ENCODE measurements at regions not wholly inside any gene's neighbourhood (a gene's known extent, or its start where the extent isn't known, plus 50 kb on each side); places are given as distances from the start of the nearest gene placed in this dataset.

DNA sequence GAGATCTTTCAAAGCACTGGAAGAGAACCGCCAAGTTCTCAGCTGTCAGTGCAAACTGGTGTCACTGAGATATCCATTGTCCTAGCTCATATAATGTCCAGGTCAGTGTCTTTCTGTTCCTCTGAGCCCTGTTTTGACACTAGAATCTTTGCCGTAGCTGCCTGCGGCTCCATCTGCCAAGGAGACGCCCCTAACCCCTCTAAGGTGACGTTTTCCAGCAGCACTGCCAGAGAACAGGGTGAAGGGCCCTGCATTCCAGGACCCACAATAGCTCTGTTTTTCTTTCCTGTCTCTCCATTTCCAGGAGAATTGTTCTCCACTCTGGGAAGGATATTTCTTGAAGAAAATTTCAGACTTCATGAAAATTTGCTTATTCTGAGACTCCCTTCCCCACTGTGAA, 181.7 kb upstream of the SLC39A10 start:
- H3K36me3 ChIP-seq: no peaks in the 10 kb centered on the region
- no peak overlapping the region for H3K27ac ChIP-seq
- TF ChIP-seq, protein P1, sequence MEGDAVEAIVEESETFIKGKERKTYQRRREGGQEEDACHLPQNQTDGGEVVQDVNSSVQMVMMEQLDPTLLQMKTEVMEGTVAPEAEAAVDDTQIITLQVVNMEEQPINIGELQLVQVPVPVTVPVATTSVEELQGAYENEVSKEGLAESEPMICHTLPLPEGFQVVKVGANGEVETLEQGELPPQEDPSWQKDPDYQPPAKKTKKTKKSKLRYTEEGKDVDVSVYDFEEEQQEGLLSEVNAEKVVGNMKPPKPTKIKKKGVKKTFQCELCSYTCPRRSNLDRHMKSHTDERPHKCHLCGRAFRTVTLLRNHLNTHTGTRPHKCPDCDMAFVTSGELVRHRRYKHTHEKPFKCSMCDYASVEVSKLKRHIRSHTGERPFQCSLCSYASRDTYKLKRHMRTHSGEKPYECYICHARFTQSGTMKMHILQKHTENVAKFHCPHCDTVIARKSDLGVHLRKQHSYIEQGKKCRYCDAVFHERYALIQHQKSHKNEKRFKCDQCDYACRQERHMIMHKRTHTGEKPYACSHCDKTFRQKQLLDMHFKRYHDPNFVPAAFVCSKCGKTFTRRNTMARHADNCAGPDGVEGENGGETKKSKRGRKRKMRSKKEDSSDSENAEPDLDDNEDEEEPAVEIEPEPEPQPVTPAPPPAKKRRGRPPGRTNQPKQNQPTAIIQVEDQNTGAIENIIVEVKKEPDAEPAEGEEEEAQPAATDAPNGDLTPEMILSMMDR (IDR thresholded peaks at IDR 0.05): no peak
- no peak for TF ChIP-seq POLR2AphosphoS5 (IDR thresholded peaks at IDR 0.05)
- TF ChIP-seq EP300 (IDR thresholded peaks at IDR 0.05): no peak
- no peak for TF ChIP-seq POLR2A (IDR thresholded peaks at IDR 0.05)
- 74 to 75% methylated on average over 5 of the region's 5 CpGs for WGBS, 2 donors
- intact Hi-C loops (cut with DNase I): no loop called here
- no peaks in the 10 kb centered on the region for H3K27me3 ChIP-seq
- no peak for DNase-seq
- H3K4me3 ChIP-seq: no peak overlapping the region
- no peaks in the 10 kb centered on the region for H3K9me3 ChIP-seq
- no peaks in the 10 kb centered on the region for H3K4me1 ChIP-seq

DNA sequence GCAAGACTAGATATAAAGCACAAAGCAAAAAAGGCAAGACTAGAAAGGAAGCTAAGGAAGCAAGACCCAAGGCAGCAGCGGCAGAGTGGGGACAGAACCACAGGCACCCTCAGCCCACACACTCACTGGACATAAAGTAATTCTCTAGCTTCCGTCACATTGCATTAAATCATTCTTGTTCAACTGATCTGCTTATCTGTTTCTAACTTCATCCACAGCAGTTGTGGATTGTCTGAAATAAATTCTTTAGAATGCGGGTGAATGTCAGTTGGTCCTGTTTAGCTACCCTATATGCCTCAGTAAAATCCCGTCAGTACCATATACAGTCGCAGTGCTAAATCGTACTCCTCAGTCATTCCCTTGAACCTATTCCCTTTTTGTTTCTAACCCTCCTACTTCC, 183.2 kb upstream of the SLC39A10 start:
- 77 to 94% methylated on average over 6 of the region's 6 CpGs for WGBS, 2 donors
- intact Hi-C loops (cut with DNase I): no loop called here
- TF ChIP-seq, protein P1 (IDR thresholded peaks at IDR 0.05): no peak
- TF ChIP-seq POLR2AphosphoS5 (IDR thresholded peaks at IDR 0.05) (no peak), EP300 (IDR thresholded peaks at IDR 0.05) (no peak)

DNA sequence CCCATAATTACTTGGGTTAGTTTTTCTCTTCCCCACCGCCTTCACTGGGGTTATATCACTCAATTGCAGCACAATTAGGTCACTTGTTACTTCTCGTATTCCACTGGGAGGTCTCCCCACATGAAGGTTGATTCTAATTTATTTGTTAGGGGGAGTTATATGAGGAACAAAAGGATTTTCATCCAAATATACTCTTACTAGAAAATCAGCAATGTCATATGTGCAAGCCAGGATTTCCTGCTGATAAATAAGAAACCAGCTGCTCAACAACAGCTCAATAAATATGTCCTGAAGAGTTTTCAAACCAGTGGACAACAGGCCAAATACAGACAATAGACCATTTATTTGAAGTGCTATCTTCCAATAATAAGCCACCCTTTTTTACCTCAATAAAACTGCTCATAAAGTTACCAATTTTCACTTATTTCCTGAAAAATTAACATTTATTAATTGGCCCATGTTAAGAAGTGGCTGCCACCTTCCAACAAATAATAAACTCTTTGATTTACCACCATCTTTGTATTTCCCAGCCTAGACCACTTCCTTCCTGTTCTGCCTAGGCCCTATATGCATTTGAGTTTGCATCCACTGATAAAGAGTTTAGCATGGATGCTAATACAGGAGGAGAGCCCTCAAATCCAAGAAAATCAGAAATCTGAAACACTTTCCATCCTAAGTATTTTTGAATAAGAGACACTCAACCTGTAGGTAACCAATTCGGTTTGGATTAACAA, 184.4 kb upstream of the SLC39A10 start:
- intact Hi-C loops (cut with DNase I): no loop called here
- Histone ChIP-seq H3K27ac (no peak overlapping the region), H3K9me3 (no peaks in the 10 kb centered on the region), H3K27me3 (no peaks in the 10 kb centered on the region), H3K36me3 (no peaks in the 10 kb centered on the region), H3K4me3 (no peak overlapping the region), H3K4me1 (no peaks in the 10 kb centered on the region)
- DNase-seq: no peak
- TF ChIP-seq POLR2A (IDR thresholded peaks at IDR 0.05) (no peak), EP300 (IDR thresholded peaks at IDR 0.05) (no peak), POLR2AphosphoS5 (IDR thresholded peaks at IDR 0.05) (no peak)
- TF ChIP-seq, protein P1 (IDR thresholded peaks at IDR 0.05): no peak
- 73 to 86% methylated on average over 3 of the region's 3 CpGs for WGBS, 2 donors

More for the DNA sequence above, 183.2 kb upstream of the SLC39A10 start:
- no peaks in the 10 kb centered on the region for H3K36me3 ChIP-seq
- no peaks in the 10 kb centered on the region for H3K9me3 ChIP-seq
- H3K27me3 ChIP-seq: no peaks in the 10 kb centered on the region
- no peak for DNase-seq
- no peak overlapping the region for H3K27ac ChIP-seq
- no peak overlapping the region for H3K4me3 ChIP-seq
- H3K4me1 ChIP-seq: no peaks in the 10 kb centered on the region

DNA sequence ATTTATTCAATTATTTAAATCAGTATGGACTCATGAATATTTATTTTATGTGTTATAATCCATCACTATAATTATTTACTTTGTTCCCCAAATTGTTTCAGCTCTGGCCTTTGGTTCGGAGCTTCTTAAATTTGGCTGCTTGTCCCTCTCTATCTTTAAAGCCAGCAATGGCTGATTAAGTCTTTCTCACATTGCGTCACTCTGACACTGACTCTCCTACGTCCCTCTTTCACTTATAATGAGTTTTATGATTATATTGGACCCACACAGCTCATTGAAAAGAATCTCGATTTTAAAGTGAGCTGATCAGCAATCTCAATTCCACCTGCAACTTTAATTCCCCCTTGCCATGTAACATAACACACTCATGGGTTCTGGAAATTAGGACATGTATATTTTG, 185.2 kb upstream of the SLC39A10 start:
- no peak for DNase-seq
- no peaks in the 10 kb centered on the region for H3K27me3 ChIP-seq
- intact Hi-C loops (cut with DNase I): no loop called here
- H3K27ac ChIP-seq: no peak overlapping the region
- 84 to 89% methylated on average over 4 of the region's 4 CpGs for WGBS, 2 donors
- no peak overlapping the region for H3K4me3 ChIP-seq
- no peaks in the 10 kb centered on the region for H3K9me3 ChIP-seq
- H3K4me1 ChIP-seq: no peaks in the 10 kb centered on the region
- H3K36me3 ChIP-seq: no peaks in the 10 kb centered on the region
- TF ChIP-seq POLR2A (IDR thresholded peaks at IDR 0.05) (no peak), POLR2AphosphoS5 (IDR thresholded peaks at IDR 0.05) (no peak)
- TF ChIP-seq, protein P1 (IDR thresholded peaks at IDR 0.05): no peak

DNA sequence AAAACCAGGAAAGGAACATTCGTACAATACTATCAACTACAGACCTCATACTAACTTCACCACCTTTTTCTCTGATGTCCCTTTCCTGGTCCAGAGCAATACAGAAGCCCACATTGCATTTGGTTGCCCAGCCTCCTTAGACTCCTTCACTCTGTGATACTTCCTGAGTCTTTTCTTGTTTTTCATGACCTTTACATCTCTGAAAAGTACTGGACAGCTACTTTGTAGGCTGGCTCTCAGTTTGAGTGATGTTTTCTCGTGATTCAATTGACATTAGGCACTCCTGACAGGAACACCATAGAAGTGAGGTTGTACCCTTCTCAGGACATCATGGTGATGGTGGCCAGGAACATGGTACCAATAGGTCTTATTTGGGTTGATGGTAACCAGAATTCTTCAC, 185.9 kb upstream of the SLC39A10 start:
- no peaks in the 10 kb centered on the region for H3K9me3 ChIP-seq

More for the DNA sequence above, 185.9 kb upstream of the SLC39A10 start:
- intact Hi-C loops (cut with DNase I): no loop called here
- H3K4me1 ChIP-seq: no peaks in the 10 kb centered on the region
- no peak for DNase-seq
- H3K36me3 ChIP-seq: no peaks in the 10 kb centered on the region
- no peaks in the 10 kb centered on the region for H3K27me3 ChIP-seq
- no peak overlapping the region for H3K4me3 ChIP-seq
- H3K27ac ChIP-seq: no peak overlapping the region
- 78 to 89% methylated on average over 2 of the region's 2 CpGs for whole genome bisulfite sequencing, 2 donors
- no peak for TF ChIP-seq POLR2A (IDR thresholded peaks at IDR 0.05)
- TF ChIP-seq POLR2AphosphoS5 (IDR thresholded peaks at IDR 0.05): no peak
- TF ChIP-seq, protein P1 (IDR thresholded peaks at IDR 0.05): no peak
- TF ChIP-seq EP300 (IDR thresholded peaks at IDR 0.05): no peak

Measured in sigmoid colon (tissue), 6 donors.